Osteoblast (primary cell): ENCODE measurements at regions not wholly inside any gene's neighbourhood (a gene's known extent, or its start where the extent isn't known, plus 50 kb on each side); places are given as distances from the start of the nearest gene placed in this dataset.

ENCODE experiments used
- DNase-seq: peaks from one replicate; pipeline ENCODE4 v3.0.0; 2011; ENCODE audit warnings: low spot score, mixed read lengths; ENCODE audit not compliant: insufficient read length; ENCODE audit errors: missing footprints
- H2AFZ ChIP-seq: 2 replicates; pipeline ENCODE4 v1.6.0; 2011; ENCODE audit warnings: mild to moderate bottlenecking, low read length
- H3K27ac ChIP-seq: 2 replicates; pipeline ENCODE4 v1.5.1; 2011; ENCODE audit warnings: mild to moderate bottlenecking, low read depth, low read length, moderate library complexity
- H3K27me3 ChIP-seq: 2 replicates; pipeline ENCODE4 v1.6.0; 2012; ENCODE audit warnings: mild to moderate bottlenecking, control low read depth, inconsistent platforms, low read length, moderate library complexity; ENCODE audit not compliant: insufficient read depth
- H3K36me3 ChIP-seq: 2 replicates; pipeline ENCODE4 v1.5.1; 2011; ENCODE audit warnings: mild to moderate bottlenecking, low read length, control low read depth, moderate library complexity; ENCODE audit not compliant: insufficient read depth
- H3K4me1 ChIP-seq: 2 replicates; pipeline ENCODE4 v1.5.1; 2011; ENCODE audit warnings: mild to moderate bottlenecking, low read length, control low read depth, moderate library complexity; ENCODE audit not compliant: insufficient read depth
- H3K4me2 ChIP-seq: 2 replicates; pipeline ENCODE4 v1.6.0; 2011; ENCODE audit warnings: mild to moderate bottlenecking, low read length; ENCODE audit not compliant: insufficient read depth
- H3K4me3 ChIP-seq: fragments of 200-600 bp; sonication (generic); 3 replicates; pipeline ENCODE4 v1.5.1; 2012; ENCODE audit warnings: mild to moderate bottlenecking, low read length, inconsistent platforms; ENCODE audit not compliant: insufficient read depth
- H3K79me2 ChIP-seq: 2 replicates; pipeline ENCODE4 v1.6.0; 2012; ENCODE audit warnings: mild to moderate bottlenecking, low read length, control low read depth, inconsistent platforms; ENCODE audit not compliant: insufficient read depth
- H3K9me3 ChIP-seq: 2 replicates; pipeline ENCODE4 v1.5.1; 2011; ENCODE audit warnings: low read depth, low read length, control low read depth
- H4K20me1 ChIP-seq: 2 replicates; pipeline ENCODE4 v1.6.0; 2012; ENCODE audit warnings: mild to moderate bottlenecking, low read length, control low read depth; ENCODE audit not compliant: insufficient read depth
- TF ChIP-seq, protein P1 (sequence below): IDR thresholded peaks from 2 replicates; pipeline ENCODE4 v1.5.1; 2011; ENCODE audit warnings: mild to moderate bottlenecking, low read depth, low read length, moderate library complexity; ENCODE audit errors: extremely low read depth

DNA sequence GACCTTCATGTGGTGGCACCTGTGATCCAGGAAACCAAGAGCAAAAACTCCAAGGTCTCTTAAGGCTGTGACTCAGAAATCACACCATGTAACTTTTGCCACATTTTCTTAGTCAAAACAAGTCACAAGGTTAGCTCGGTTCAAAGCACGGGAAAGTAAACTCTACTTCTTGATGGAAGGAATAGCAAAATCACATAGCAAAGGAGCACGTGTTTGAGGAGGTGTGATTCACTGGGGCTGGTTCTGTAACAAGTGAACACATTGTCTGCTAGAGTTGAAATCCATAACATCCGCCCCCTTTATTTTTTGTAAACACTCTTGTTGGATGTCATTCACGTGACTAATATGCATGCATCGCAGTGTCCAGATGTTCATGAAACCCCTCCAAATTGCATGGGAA is 415.0 kb upstream of the MAF start:
- Histone ChIP-seq H3K4me1 (no peaks in the 10 kb centered on the region), H3K27me3 (no peaks in the 10 kb centered on the region), H2AFZ (no peak overlapping the region), H3K36me3 (no peaks in the 10 kb centered on the region), H3K27ac (no peak overlapping the region), H3K4me3 (no peak overlapping the region), H4K20me1 (no peaks in the 10 kb centered on the region), H3K9me3 (no peaks in the 10 kb centered on the region), H3K4me2 (no peak overlapping the region), H3K79me2 (no peaks in the 10 kb centered on the region)
- no peak for DNase-seq
- TF ChIP-seq, protein P1, sequence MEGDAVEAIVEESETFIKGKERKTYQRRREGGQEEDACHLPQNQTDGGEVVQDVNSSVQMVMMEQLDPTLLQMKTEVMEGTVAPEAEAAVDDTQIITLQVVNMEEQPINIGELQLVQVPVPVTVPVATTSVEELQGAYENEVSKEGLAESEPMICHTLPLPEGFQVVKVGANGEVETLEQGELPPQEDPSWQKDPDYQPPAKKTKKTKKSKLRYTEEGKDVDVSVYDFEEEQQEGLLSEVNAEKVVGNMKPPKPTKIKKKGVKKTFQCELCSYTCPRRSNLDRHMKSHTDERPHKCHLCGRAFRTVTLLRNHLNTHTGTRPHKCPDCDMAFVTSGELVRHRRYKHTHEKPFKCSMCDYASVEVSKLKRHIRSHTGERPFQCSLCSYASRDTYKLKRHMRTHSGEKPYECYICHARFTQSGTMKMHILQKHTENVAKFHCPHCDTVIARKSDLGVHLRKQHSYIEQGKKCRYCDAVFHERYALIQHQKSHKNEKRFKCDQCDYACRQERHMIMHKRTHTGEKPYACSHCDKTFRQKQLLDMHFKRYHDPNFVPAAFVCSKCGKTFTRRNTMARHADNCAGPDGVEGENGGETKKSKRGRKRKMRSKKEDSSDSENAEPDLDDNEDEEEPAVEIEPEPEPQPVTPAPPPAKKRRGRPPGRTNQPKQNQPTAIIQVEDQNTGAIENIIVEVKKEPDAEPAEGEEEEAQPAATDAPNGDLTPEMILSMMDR, result no peak

DNA sequence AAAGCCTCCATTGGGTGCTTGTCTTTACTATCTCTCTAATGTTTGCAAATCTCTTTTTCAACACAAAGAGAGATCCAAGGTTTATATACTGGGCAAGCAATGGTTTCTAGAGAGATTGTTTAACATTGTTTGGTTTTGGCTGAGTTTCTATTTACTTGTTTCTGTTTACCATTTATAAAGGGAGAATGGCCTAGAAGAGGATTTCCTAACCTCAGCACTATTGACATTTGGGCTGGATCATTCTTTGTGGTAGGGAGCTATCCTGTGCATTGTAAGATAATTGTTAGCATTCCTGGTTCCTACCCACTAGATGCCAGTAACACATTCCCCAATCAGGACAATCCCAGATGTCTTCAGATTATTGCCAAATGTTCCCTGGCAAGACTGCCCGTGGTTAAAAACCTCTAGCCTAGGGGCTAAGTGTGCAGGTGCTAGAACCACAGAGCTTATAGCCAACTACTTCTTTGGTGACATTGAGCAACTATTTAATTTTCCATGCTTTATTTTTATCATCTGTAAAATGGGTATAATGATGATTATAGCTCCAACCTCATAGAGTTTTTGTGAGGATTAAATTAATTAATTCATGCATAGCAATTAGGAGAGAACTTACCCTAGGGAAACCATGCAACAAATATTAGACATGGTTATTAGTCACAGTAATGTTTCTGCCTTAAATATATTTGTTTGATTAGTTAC is 413.9 kb upstream of the MAF start:
- no peaks in the 10 kb centered on the region for H3K36me3 ChIP-seq
- no peaks in the 10 kb centered on the region for H4K20me1 ChIP-seq
- DNase-seq, result no peak
- H2AFZ ChIP-seq, result no peak overlapping the region
- no peaks in the 10 kb centered on the region for H3K79me2 ChIP-seq
- no peaks in the 10 kb centered on the region for H3K27me3 ChIP-seq
- no peaks in the 10 kb centered on the region for H3K4me1 ChIP-seq
- H3K4me2 ChIP-seq, result no peak overlapping the region
- H3K4me3 ChIP-seq, result no peak overlapping the region
- no peaks in the 10 kb centered on the region for H3K9me3 ChIP-seq
- TF ChIP-seq, protein P1, result no peak
- H3K27ac ChIP-seq, result no peak overlapping the region

DNA sequence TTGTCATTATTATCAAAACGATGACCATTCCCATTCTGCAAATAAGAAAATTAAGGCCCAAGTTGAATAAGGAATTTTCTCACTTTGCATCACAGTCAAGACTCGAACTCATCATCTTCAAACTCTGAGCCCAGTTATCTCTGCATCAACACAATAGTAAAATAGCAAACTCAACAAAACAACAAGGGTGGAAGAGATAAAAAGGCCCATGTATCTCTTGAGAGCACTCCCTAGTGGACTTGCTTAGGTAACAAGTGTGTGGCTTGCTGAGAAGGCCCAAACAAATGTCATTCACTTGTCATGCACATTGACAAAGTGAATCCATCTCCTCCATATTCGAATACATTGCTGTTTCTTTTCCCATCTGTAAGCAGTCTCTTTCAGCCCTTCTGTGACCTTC is 412.0 kb upstream of the MAF start:
- Histone ChIP-seq H4K20me1 (no peaks in the 10 kb centered on the region), H2AFZ (no peak overlapping the region), H3K9me3 (no peaks in the 10 kb centered on the region), H3K4me1 (no peaks in the 10 kb centered on the region), H3K79me2 (no peaks in the 10 kb centered on the region), H3K27ac (no peak overlapping the region), H3K36me3 (no peaks in the 10 kb centered on the region), H3K4me3 (no peak overlapping the region), H3K27me3 (no peaks in the 10 kb centered on the region), H3K4me2 (no peak overlapping the region)
- no peak for DNase-seq
- TF ChIP-seq, protein P1, result no peak

DNA sequence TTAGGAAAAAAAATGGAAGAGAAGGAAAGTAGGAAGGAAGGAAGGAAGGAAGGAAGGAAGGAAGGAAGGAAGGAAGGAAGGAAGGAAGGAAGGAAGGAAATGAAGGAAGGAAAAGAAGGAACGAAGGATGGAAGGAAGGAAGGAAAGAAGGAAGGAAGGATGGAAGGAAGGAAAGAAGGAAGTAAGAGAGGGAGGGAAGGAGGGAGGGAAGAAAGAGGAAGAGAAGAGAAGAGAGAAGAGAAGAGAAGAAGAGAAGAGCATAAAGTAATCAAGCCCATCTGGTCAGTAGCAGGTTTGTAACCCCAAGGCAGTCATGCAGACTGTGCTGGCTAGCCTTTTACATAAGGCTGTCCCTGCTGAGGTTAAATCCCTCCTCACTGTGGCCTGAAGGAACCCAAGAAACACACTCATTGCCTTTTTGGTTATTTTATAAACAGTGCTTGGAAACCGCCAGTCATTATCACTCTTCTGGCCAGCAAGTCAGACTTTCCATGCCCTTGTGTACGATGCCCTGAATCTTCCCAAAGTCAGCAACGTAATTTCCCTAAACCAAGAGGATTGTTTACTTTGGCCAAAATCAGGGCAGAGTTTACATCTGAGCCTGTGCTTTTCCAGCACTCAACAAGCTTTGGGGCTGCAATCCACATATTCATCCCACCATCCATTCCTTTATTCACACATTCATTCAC is 409.6 kb upstream of the MAF start:
- Histone ChIP-seq H2AFZ (no peak overlapping the region), H4K20me1 (no peaks in the 10 kb centered on the region), H3K4me2 (no peak overlapping the region), H3K4me1 (no peaks in the 10 kb centered on the region), H3K4me3 (no peak overlapping the region), H3K36me3 (no peaks in the 10 kb centered on the region), H3K27ac (no peak overlapping the region), H3K27me3 (no peaks in the 10 kb centered on the region), H3K9me3 (no peaks in the 10 kb centered on the region), H3K79me2 (no peaks in the 10 kb centered on the region)
- TF ChIP-seq, protein P1, result no peak
- no peak for DNase-seq
